Vagina (tissue), 2 donors: ENCODE measurements at regions not wholly inside any gene's neighbourhood (a gene's known extent, or its start where the extent isn't known, plus 50 kb on each side); places are given as distances from the start of the nearest gene placed in this dataset.

Experiments
- CTCF ChIP-seq, 3 experiments: fragments of 450-650 bp in 2 of 3; fragments of 200-600 bp in 1 of 3; sonication (generic) in 1 of 3; IDR thresholded peaks; one replicate each; pipeline ENCODE4 v1.5.1; 2017 to 2019; ENCODE audit warnings: antibody characterized with exemption in 3 of 3, mild to moderate bottlenecking in 2 of 3, moderate library complexity in 2 of 3
- POLR2A ChIP-seq, 2 donors: fragments of 450-650 bp; IDR thresholded peaks; one replicate each; pipeline ENCODE4 v1.6.1; 2017; ENCODE audit warnings: antibody characterized with exemption in 2 of 2, mild to moderate bottlenecking in 2 of 2, moderate library complexity in 2 of 2
- POLR2AphosphoS5 ChIP-seq, 2 donors: sonication (generic); formaldehyde crosslinking; IDR thresholded peaks; one replicate each; pipeline ENCODE4 v1.9.0; 2017; ENCODE audit warnings: antibody characterized with exemption in 2 of 2, mild to moderate bottlenecking in 2 of 2, low read depth in 1 of 2; ENCODE audit not compliant: insufficient read depth in 1 of 2

GRCh38 chr1:29890201-29890959, 654.1 kb downstream of the PTPRU start:
- no peak for TF ChIP-seq CTCF (IDR thresholded peaks at IDR 0.05)
- no peak for TF ChIP-seq POLR2A (IDR thresholded peaks at IDR 0.05)
- no peak for TF ChIP-seq POLR2AphosphoS5 (IDR thresholded peaks at IDR 0.05; ENCODE audit: insufficient read depth in 1 of 2, low read depth in 1 of 2)
